ENCODE measurements at regions not wholly inside any gene's neighbourhood (a gene's known extent, or its start where the extent isn't known, plus 50 kb on each side); places are given as distances from the start of the nearest gene placed in this dataset.

DNA sequence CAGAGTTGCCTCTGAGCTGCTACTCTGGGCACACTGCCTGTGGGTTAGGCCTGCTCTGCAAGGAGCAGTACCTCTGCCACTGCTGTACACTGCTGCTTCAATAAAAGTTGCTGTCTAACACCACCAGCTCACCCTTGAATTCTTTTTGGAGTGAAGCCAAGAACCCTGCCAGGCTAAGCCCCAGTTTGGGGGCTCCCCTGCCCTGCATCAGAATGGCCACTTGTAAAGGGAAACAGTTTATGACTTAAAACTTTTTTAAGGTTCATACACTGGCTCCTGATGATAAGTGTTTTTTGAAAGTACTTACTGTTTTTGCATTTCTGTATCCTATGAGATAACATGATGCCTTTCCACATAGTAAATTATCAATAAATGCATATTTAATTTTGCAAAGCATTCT, 310.0 kb downstream of the LMO4 start:
- no peaks in the 10 kb centered on the region for H3K36me3 ChIP-seq (ENCODE audit: control insufficient read depth, insufficient read depth, low read length)
- DNase-seq: no peak
- H3K4me3 ChIP-seq (ENCODE audit: low read length): no peak overlapping the region
- H3K27ac ChIP-seq (ENCODE audit: low read length): no peak overlapping the region
- no peaks in the 10 kb centered on the region for H3K27me3 ChIP-seq (ENCODE audit: control insufficient read depth, insufficient read depth, low read length)
- peaks cover 4% of the 10 kb centered on the region for H3K4me1 ChIP-seq (ENCODE audit: control insufficient read depth, insufficient read depth, low read length)
- peaks cover 9% of the 10 kb centered on the region for H3K9me3 ChIP-seq (ENCODE audit: control insufficient read depth, low read depth, low read length)

DNA sequence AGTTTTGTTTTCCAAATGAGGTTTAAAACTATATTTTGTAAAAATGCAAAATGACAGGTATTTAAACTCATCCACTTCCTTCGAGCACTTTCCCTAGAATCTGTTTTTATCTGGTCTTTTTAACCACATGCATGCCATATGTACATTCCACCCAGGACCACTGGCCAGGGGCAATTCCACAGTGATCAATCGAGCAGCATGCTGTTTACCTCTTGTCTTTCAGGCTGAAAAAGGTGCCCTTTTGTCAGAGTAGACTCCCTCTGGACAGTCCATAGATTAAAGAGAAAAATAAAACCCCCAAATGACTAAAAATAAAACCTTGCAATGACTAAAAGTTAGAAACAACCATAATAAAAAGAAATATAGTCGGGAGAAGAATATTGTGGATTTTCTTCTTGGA, 313.3 kb downstream of the LMO4 start:
- WGBS (ENCODE audit: insufficient coverage, low lambda C conversion rate): 80% methylated on average over 1 of the region's 3 CpGs
- Histone ChIP-seq H3K4me3 (ENCODE audit: low read length) (no peak overlapping the region), H3K27me3 (ENCODE audit: control insufficient read depth, insufficient read depth, low read length) (no peaks in the 10 kb centered on the region), H3K36me3 (ENCODE audit: control insufficient read depth, insufficient read depth, low read length) (no peaks in the 10 kb centered on the region), H3K27ac (ENCODE audit: low read length) (no peak overlapping the region), H3K9me3 (ENCODE audit: control insufficient read depth, low read depth, low read length) (no peaks in the 10 kb centered on the region), H3K4me1 (ENCODE audit: control insufficient read depth, insufficient read depth, low read length) (peaks cover 4% of the 10 kb centered on the region)
- no peak for DNase-seq

DNA sequence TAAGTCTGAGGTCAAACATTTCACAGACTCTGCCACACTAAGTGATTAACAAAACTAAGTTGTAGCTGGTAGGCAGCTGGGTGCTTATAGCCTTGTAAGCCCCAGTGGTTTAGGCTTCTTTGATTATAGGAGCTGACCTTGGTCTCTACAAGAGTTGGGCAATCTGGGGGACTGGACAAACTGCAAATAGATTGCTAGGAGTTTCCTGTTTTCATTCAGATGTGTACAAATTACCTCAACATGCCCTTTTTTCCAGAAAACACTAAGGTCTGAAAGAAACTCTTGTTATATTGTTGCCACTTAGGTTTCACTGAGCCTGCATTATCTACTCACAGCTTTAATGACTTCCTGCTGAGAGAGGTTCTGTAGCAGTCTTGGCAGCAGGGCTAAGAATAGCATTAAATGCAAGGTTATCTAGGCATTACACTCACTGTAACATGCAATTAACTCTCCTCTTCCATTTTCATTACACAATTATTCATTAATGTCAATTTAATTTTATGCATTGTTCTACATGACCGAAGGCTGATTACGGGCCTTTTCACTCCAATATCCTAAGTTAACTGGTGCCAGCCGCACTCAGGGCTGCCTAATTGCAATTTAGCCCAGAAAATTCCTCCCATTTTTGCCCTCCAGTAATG, 314.0 kb downstream of the LMO4 start:
- Histone ChIP-seq H3K4me1 (ENCODE audit: control insufficient read depth, insufficient read depth, low read length) (peaks cover 4% of the 10 kb centered on the region), H3K9me3 (ENCODE audit: control insufficient read depth, low read depth, low read length) (no peaks in the 10 kb centered on the region), H3K27ac (ENCODE audit: low read length) (no peak overlapping the region), H3K4me3 (ENCODE audit: low read length) (no peak overlapping the region), H3K27me3 (ENCODE audit: control insufficient read depth, insufficient read depth, low read length) (no peaks in the 10 kb centered on the region), H3K36me3 (ENCODE audit: control insufficient read depth, insufficient read depth, low read length) (no peaks in the 10 kb centered on the region)
- WGBS (ENCODE audit: insufficient coverage, low lambda C conversion rate): 63% methylated on average over 2 of the region's 3 CpGs
- DNase-seq: peak; percentile 7 to 54

DNA sequence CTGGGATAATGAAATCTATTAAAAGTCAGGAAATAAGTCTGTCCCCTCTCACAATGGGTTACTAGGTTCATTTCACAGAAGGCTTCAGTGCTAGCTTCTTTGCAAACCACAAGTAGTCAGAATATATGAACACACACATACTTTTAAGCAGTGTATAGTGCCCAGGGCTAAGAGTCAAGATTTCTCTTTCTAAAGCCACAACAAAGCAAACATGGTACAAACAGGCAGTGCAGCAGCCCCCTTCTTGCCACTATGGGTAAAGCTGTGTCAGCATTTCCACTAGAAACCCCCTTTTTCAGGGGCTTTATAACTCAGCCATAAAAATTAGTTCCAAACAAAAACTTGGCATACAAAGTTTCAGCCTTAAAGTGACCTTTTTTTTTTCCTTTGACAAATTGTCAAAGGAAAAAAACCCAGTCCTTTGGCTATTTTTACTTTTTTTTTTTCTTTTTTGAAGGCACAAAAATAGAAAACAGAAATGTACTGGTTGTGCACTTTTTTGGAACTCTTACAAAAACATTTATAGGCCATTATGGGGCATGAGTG, 315.4 kb downstream of the LMO4 start:
- Histone ChIP-seq H3K27ac (ENCODE audit: low read length) (no peak overlapping the region), H3K27me3 (ENCODE audit: control insufficient read depth, insufficient read depth, low read length) (no peaks in the 10 kb centered on the region), H3K4me1 (ENCODE audit: control insufficient read depth, insufficient read depth, low read length) (peaks cover 4% of the 10 kb centered on the region), H3K36me3 (ENCODE audit: control insufficient read depth, insufficient read depth, low read length) (no peaks in the 10 kb centered on the region), H3K9me3 (ENCODE audit: control insufficient read depth, low read depth, low read length) (no peaks in the 10 kb centered on the region), H3K4me3 (ENCODE audit: low read length) (no peak overlapping the region)
- DNase-seq: no peak

DNA sequence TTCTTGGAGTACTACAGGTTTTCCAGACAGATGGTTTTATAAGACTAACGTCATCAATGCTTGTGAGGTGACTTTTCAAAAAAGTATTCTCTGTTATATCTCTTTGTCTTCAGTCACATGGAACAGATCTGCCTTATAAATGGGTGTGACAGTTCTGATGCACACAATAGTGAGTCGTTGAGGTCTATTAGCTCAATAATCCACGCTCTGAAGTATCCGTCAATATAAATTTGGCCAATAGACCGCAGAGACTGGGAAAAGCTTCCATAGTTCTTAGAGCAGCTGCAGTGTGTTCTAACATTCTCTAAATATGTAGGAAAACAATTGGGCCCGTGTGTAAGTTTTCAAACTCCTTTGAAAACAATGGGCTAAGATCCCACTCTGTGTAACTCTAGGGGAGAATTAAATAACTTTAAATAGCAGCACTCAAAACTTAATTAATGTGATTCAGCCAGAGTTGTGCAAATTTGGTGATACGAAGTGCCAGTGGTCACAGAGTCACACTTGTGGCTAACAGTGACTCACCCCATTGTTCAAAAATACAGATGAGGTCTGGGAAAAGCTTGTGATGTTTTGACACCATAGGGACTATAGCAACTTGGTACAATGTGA, 316.0 kb downstream of the LMO4 start:
- no peak overlapping the region for H3K27ac ChIP-seq (ENCODE audit: low read length)
- no peaks in the 10 kb centered on the region for H3K27me3 ChIP-seq (ENCODE audit: control insufficient read depth, insufficient read depth, low read length)
- 77% methylated on average over 4 of the region's 7 CpGs for WGBS (ENCODE audit: insufficient coverage, low lambda C conversion rate)
- no peaks in the 10 kb centered on the region for H3K9me3 ChIP-seq (ENCODE audit: control insufficient read depth, low read depth, low read length)
- no peak for DNase-seq
- no peaks in the 10 kb centered on the region for H3K36me3 ChIP-seq (ENCODE audit: control insufficient read depth, insufficient read depth, low read length)
- H3K4me3 ChIP-seq (ENCODE audit: low read length): no peak overlapping the region
- peaks cover 4% of the 10 kb centered on the region for H3K4me1 ChIP-seq (ENCODE audit: control insufficient read depth, insufficient read depth, low read length)

DNA sequence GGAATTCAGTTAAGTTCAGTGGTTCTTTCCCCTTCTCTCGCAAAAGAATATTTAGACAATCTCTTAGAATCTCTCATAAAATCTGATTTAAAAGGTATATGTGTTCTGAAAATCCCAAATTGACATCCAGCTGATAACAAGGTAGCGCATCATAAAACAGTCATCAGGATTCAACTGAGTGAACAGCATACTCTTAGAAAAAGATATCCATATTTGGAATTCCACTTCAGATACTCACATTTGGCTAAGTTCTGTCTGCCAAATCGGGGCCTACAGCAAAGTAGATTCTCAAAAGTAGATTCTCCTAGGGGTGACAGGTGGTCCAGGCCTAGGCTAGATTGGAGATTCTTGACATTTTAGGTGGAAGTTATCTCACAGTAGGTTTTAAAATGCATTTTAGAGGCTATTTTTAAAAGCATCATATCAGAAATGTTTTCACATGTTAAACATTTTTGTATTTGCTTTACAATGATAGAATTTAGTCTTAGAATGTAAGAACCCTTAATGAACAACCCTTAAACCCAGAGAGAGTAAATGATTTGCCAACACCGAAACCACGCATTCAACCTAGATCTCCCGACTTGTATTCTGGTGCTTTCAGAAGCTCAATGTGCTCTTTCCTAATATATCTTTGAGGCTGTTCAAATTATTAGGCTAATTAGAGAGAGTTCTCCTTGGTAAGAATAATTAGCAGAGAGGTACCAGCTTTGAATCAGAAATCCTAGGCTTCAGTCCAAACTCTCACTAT, 318.9 kb downstream of the LMO4 start:
- DNase-seq: no peak
- Histone ChIP-seq H3K4me3 (ENCODE audit: low read length) (no peak overlapping the region), H3K27ac (ENCODE audit: low read length) (no peak overlapping the region), H3K4me1 (ENCODE audit: control insufficient read depth, insufficient read depth, low read length) (peaks cover 4% of the 10 kb centered on the region), H3K9me3 (ENCODE audit: control insufficient read depth, low read depth, low read length) (no peaks in the 10 kb centered on the region), H3K36me3 (ENCODE audit: control insufficient read depth, insufficient read depth, low read length) (no peaks in the 10 kb centered on the region), H3K27me3 (ENCODE audit: control insufficient read depth, insufficient read depth, low read length) (no peaks in the 10 kb centered on the region)
- 100% methylated on average over 1 of the region's 6 CpGs for WGBS (ENCODE audit: insufficient coverage, low lambda C conversion rate)

DNA sequence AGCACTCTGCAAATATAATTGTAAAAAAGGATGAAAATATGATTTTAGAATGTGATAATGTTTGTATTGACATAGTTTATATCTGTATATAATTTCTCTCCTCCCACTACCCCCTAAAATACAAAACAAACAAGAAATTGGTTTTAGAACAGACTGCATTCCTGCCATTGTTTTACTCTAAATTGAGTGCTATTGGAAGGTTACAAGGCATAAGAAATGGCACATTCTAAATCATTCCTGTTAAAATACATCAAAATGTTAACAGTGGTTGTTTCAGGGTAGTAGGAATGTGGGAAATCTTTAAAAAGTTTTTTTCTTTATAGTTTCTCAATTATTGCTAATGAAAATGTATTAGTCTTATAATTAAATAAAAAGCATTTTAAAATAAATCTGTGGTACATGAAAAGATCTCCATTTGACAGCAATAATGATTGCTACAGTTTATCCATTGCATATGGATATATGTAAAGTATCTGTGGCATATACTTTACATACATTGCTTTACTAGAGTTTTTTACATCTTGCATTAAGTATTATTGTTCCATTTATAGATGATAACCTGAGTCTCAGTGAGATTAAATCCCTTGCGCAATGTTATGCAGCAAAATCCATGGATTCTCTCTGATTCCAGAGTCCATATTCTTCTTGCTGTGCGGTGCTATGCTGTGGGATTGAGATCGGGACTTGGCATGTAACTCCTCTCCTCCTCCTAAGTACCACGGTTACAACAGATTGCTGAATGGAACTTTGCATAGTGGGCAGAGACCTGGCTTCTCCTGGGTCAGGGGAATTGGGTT, 319.8 kb downstream of the LMO4 start:
- H3K4me1 ChIP-seq (ENCODE audit: control insufficient read depth, insufficient read depth, low read length): no peaks in the 10 kb centered on the region
- no peak overlapping the region for H3K4me3 ChIP-seq (ENCODE audit: low read length)
- DNase-seq: no peak
- no peaks in the 10 kb centered on the region for H3K36me3 ChIP-seq (ENCODE audit: control insufficient read depth, insufficient read depth, low read length)
- H3K9me3 ChIP-seq (ENCODE audit: control insufficient read depth, low read depth, low read length): no peaks in the 10 kb centered on the region
- WGBS (ENCODE audit: insufficient coverage, low lambda C conversion rate): no CpG with 5 or more reads among the region's 4 CpGs
- no peaks in the 10 kb centered on the region for H3K27me3 ChIP-seq (ENCODE audit: control insufficient read depth, insufficient read depth, low read length)
- no peak overlapping the region for H3K27ac ChIP-seq (ENCODE audit: low read length)

DNA sequence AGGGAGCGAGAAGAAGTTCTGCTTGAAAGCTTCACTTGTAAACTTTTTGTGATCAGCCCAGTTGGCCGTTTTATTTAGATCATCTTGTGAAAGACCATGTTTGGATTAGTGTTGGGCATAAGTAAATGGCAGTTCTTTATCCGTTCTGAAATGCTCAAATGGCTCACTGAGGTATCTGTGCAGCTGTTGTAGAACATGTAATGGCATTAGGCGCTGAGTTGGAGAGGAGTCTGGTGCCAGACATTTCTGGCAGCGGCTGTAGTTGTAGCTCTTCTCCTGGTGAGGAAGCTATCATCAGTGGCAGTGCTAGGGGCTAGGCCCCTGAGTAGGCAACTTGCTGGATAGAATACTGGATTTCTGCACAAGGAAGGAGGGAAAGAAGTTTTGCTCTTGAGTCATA, 321.6 kb downstream of the LMO4 start:
- H3K27me3 ChIP-seq (ENCODE audit: control insufficient read depth, insufficient read depth, low read length): no peaks in the 10 kb centered on the region
- no peaks in the 10 kb centered on the region for H3K9me3 ChIP-seq (ENCODE audit: control insufficient read depth, low read depth, low read length)
- DNase-seq: no peak
- no CpG with 5 or more reads among the region's 5 CpGs for WGBS (ENCODE audit: insufficient coverage, low lambda C conversion rate)
- H3K4me3 ChIP-seq (ENCODE audit: low read length): no peak overlapping the region
- H3K36me3 ChIP-seq (ENCODE audit: control insufficient read depth, insufficient read depth, low read length): no peaks in the 10 kb centered on the region
- no peak overlapping the region for H3K27ac ChIP-seq (ENCODE audit: low read length)
- no peaks in the 10 kb centered on the region for H3K4me1 ChIP-seq (ENCODE audit: control insufficient read depth, insufficient read depth, low read length)

DNA sequence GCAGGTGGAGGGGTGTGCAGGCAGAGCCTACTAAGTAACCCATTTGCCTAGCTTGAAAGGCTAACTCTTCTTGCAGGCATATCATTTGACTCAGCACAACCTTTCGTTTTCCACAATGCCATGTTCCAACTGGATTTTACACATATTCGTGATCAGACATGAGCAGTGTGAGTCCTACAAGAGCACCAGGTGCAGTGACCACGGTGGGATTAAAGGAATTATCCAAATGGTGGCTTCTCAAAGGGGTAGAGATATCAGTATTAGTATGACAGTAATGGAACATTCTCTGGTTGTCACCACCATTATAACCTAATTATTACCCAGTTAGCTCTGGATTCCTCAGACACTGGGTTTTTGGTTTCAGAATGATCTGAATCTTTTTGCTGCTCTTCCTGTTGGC, 323.5 kb downstream of the LMO4 start:
- WGBS (ENCODE audit: insufficient coverage, low lambda C conversion rate): no CpG with 5 or more reads among the region's 3 CpGs

DNA sequence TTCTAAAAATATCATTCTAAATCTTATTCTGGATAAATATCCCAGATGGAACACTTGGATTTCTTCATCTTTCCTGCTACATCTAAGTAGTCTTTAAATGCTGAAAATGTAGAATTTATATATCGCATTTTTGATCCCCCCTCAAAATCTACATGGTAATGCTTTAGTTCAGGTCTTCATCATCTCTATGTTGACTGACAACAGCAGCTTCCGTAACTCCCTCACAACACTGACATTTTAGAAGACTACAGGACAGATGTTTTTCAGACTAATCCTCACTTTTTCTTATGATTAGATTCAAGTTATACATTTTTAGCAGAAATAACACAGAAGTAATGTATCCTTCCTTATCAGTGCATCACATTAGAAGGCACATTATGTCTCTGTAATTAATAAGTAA, 336.5 kb downstream of the LMO4 start:
- 100% methylated on average over 1 of the region's 2 CpGs for WGBS (ENCODE audit: insufficient coverage, low lambda C conversion rate)
- H3K4me1 ChIP-seq (ENCODE audit: control insufficient read depth, insufficient read depth, low read length): peaks cover 2% of the 10 kb centered on the region
- peaks cover 3% of the 10 kb centered on the region for H3K9me3 ChIP-seq (ENCODE audit: control insufficient read depth, low read depth, low read length)
- no peak overlapping the region for H3K27ac ChIP-seq (ENCODE audit: low read length)
- no peaks in the 10 kb centered on the region for H3K27me3 ChIP-seq (ENCODE audit: control insufficient read depth, insufficient read depth, low read length)
- H3K36me3 ChIP-seq (ENCODE audit: control insufficient read depth, insufficient read depth, low read length): no peaks in the 10 kb centered on the region
- no peak for DNase-seq
- no peak overlapping the region for H3K4me3 ChIP-seq (ENCODE audit: low read length)

More for the DNA sequence above, 323.5 kb downstream of the LMO4 start:
- H3K36me3 ChIP-seq (ENCODE audit: control insufficient read depth, insufficient read depth, low read length): no peaks in the 10 kb centered on the region
- no peak overlapping the region for H3K4me3 ChIP-seq (ENCODE audit: low read length)
- DNase-seq: no peak
- no peaks in the 10 kb centered on the region for H3K27me3 ChIP-seq (ENCODE audit: control insufficient read depth, insufficient read depth, low read length)
- no peak overlapping the region for H3K27ac ChIP-seq (ENCODE audit: low read length)
- H3K9me3 ChIP-seq (ENCODE audit: control insufficient read depth, low read depth, low read length): no peaks in the 10 kb centered on the region
- H3K4me1 ChIP-seq (ENCODE audit: control insufficient read depth, insufficient read depth, low read length): no peaks in the 10 kb centered on the region
